Keratinocyte (primary cell): ENCODE measurements at regions not wholly inside any gene's neighbourhood (a gene's known extent, or its start where the extent isn't known, plus 50 kb on each side); places are given as distances from the start of the nearest gene placed in this dataset.

Experiments used
- CTCF ChIP-seq, 3 experiments: IDR thresholded peaks in 1 of 3; conservative IDR thresholded peaks in 1 of 3; optimal IDR thresholded peaks in 1 of 3; 2 replicates in 2 of 3; 3 replicates in 1 of 3; pipeline versions ENCODE3 to v1.5.1; 2011; ENCODE audit warnings: low read length in 3 of 3, mild to moderate bottlenecking in 3 of 3, moderate library complexity in 2 of 3, control low read depth in 1 of 3, inconsistent platforms in 1 of 3; ENCODE audit not compliant: insufficient read depth in 2 of 3; ENCODE audit errors: extremely low read depth in 1 of 3
- EZH2 ChIP-seq: IDR thresholded peaks from one replicate; pipeline ENCODE4 v1.6.1; 2012; ENCODE audit warnings: inconsistent platforms, mild to moderate bottlenecking, low read length, moderate library complexity

- TF ChIP-seq CTCF (optimal IDR thresholded peaks at IDR 0.05 in 1 of 3, IDR thresholded peaks at IDR 0.05 in 1 of 3, conservative IDR thresholded peaks at IDR 0.05 in 1 of 3; ENCODE audit: extremely low read depth in 1 of 3, insufficient read depth in 2 of 3, low read length in 3 of 3) (no peak), EZH2 (no peak)
Measured at GRCh38 chr9:104263942-104264341, 169.8 kb downstream of the SMC2 start.
